Body of pancreas (tissue), 4 donors: ENCODE measurements at regions not wholly inside any gene's neighbourhood (a gene's known extent, or its start where the extent isn't known, plus 50 kb on each side); places are given as distances from the start of the nearest gene placed in this dataset.

Source experiments
- CTCF ChIP-seq, 7 experiments: fragments of 450-650 bp in 4 of 7; fragments of 200-600 bp in 3 of 7; sonication (generic) in 3 of 7; IDR thresholded peaks; one replicate each; pipeline ENCODE4 v1.5.1; 2016 to 2019; ENCODE audit warnings: antibody characterized with exemption in 7 of 7
- POLR2A ChIP-seq, 3 donors: fragments of 450-650 bp; IDR thresholded peaks; one replicate each; pipeline ENCODE4 v1.6.1; 2016; ENCODE audit warnings: antibody characterized with exemption in 3 of 3, mild to moderate bottlenecking in 2 of 3

- TF ChIP-seq CTCF (IDR thresholded peaks at IDR 0.05), result no peak
- no peak for TF ChIP-seq POLR2A (IDR thresholded peaks at IDR 0.05)
Observed at GRCh38 chr4:45876235-45876890, 247.5 kb downstream of the GABRG1 start.
